Stomach (tissue), 4 donors: ENCODE measurements at regions not wholly inside any gene's neighbourhood (a gene's known extent, or its start where the extent isn't known, plus 50 kb on each side); places are given as distances from the start of the nearest gene placed in this dataset.

Experiments
- CTCF ChIP-seq, 7 experiments: fragments of 450-650 bp in 4 of 7; fragments of 200-600 bp in 3 of 7; sonication (generic) in 3 of 7; IDR thresholded peaks; one replicate each; pipeline ENCODE4 v1.5.1; 2016 to 2019; ENCODE audit warnings: antibody characterized with exemption in 7 of 7, control low read depth in 2 of 7, mild to moderate bottlenecking in 1 of 7
- POLR2A ChIP-seq, 4 donors: fragments of 450-650 bp; IDR thresholded peaks; one replicate each; pipeline ENCODE4 v1.6.1; 2016; ENCODE audit warnings: antibody characterized with exemption in 4 of 4, control low read depth in 2 of 4, mild to moderate bottlenecking in 1 of 4, moderate library complexity in 1 of 4
- POLR2AphosphoS5 ChIP-seq, 3 donors: sonication (generic); formaldehyde crosslinking; IDR thresholded peaks; one replicate each; pipeline ENCODE4 v1.6.1; 2016; ENCODE audit warnings: antibody characterized with exemption in 3 of 3

- TF ChIP-seq POLR2A (IDR thresholded peaks at IDR 0.05) = no peak
- no peak for TF ChIP-seq POLR2AphosphoS5 (IDR thresholded peaks at IDR 0.05)
- TF ChIP-seq CTCF (IDR thresholded peaks at IDR 0.05) = no peak
Observed at GRCh38 chr3:190197346-190197763, 76.7 kb upstream of the P3H2 start.
